Stimulated activated CD8-positive, alpha-beta memory T cell treated with anti-CD3 and anti-CD28 coated beads, Interleukin-4, amount 100 ng/mL, for 1 hour (primary cell): ENCODE measurements at regions not wholly inside any gene's neighbourhood (a gene's known extent, or its start where the extent isn't known, plus 50 kb on each side); places are given as distances from the start of the nearest gene placed in this dataset.

Experiments used
- DNase-seq, 2 donors: peaks; one replicate each; pipeline ENCODE4 v3.0.0-alpha.2; 2020; ENCODE audit warnings: low read depth in 2 of 2, low spot score in 1 of 2

- DNase-seq: no peak
These were observed 49.7 kb upstream of the USP3 start for GRCh38 chr15:63454503-63455211.
